Heart right ventricle (tissue), 16 donors: ENCODE measurements at regions not wholly inside any gene's neighbourhood (a gene's known extent, or its start where the extent isn't known, plus 50 kb on each side); places are given as distances from the start of the nearest gene placed in this dataset.

Experiments used
- ATAC-seq, 8 donors: fragments of 200-7000 bp; cut with Tn5 transposase; one replicate each; pipeline ENCODE4 v1.9.1; 2020; ENCODE audit warnings: mild to moderate bottlenecking in 8 of 8, moderate library complexity in 8 of 8, moderate number of reproducible peaks in 1 of 8
- DNase-seq, 2 donors: peaks; one replicate each; pipeline ENCODE4 v3.0.0-alpha.2; 2020
- H3K27ac ChIP-seq, 10 donors: fragments of 200-600 bp; sonication (generic) in 2 of 10; one replicate each; pipeline versions ENCODE4 v1.5.0 to v1.8.0; 2020 to 2022; ENCODE audit warnings: mild to moderate bottlenecking in 3 of 10
- H3K27me3 ChIP-seq, 7 donors: fragments of 200-600 bp; one replicate each; pipeline ENCODE4 v1.8.0; 2021 to 2022; ENCODE audit warnings: mild to moderate bottlenecking in 2 of 7
- H3K36me3 ChIP-seq, 9 donors: fragments of 200-600 bp; sonication (generic) in 1 of 9; one replicate each; pipeline versions ENCODE4 v1.5.0 to v1.8.0; 2020 to 2022; ENCODE audit warnings: mild to moderate bottlenecking in 2 of 9
- H3K4me1 ChIP-seq, 9 donors: fragments of 200-600 bp; sonication (generic) in 1 of 9; one replicate each; pipeline versions ENCODE4 v1.5.0 to v1.8.0; 2020 to 2022; ENCODE audit warnings: mild to moderate bottlenecking in 4 of 9
- H3K4me3 ChIP-seq, 10 donors: fragments of 200-600 bp; sonication (generic) in 2 of 10; one replicate each; pipeline versions ENCODE4 v1.5.0 to v1.8.0; 2020 to 2022; ENCODE audit warnings: mild to moderate bottlenecking in 7 of 10, moderate library complexity in 2 of 10
- H3K9me3 ChIP-seq, 11 donors: fragments of 200-600 bp in 10 of 11; sonication (generic) in 2 of 11; one replicate each; pipeline versions ENCODE4 v1.5.0 to v1.8.0; 2013 to 2022; ENCODE audit warnings: mild to moderate bottlenecking in 2 of 11, control low read depth in 1 of 11, moderate library complexity in 1 of 11
- WGBS, 2 donors: extraction: QIAGEN DNeasy Blood & Tissue Kit; methylation state at CpG; one replicate each; pipeline ENCODE4 v1.1.7; 2013; ENCODE audit warnings: inconsistent platforms in 1 of 2; 5-methylcytosine and 5-hydroxymethylcytosine counted together
- intact Hi-C, 10 donors: fragments of 100-400 bp; cut with DNase I; formaldehyde crosslinking; loops; one replicate each; pipeline versions ENCODE4 v1.11.1 to v1.14.2; 2022
- TF ChIP-seq, protein P1 (sequence below), 9 donors: fragments of 200-600 bp; sonication (generic) in 2 of 9; IDR thresholded peaks; one replicate each; pipeline versions ENCODE4 v1.5.0 to v1.8.0; 2021 to 2022; ENCODE audit warnings: antibody characterized with exemption in 9 of 9, mild to moderate bottlenecking in 5 of 9, moderate library complexity in 1 of 9
- donor health status: Arrhythmogenic right ventricular cardiomyopathy.
- donor health status: ischemic (EF 13 %, LVEDD 7.1; RV severe dilation, severe dysfunction).
- donor health status: healthy with polysubstance abuse.
- donor health status: DM: no; HTN: yes; CAD: no.
- donor health status: DM: no; HTN: no; CAD: no.
- donor health status: ischemic (EF 25% LVEDD 6.9; RV normal size, moderate dysfunction).
- donor health status: ischemic (EF 25% LVEDD 5.7; RV mildly dilated, moderate dysfunction).
- donor health status: healthy.
- donor health status: DM: yes; HTN: yes; CAD: no.
- donor health status: Ischemic cardiomyopathy.
- donor health status: ischemic (EF 35%, LVEDD 5.7; RV mildly dilated, moderate dysfunction).
- donor health status: nonischemic (EF 11% LVEDD 7.7; RV severe dilation, severe dysfunction).
- donor health status: DM: yes; HTN: yes; CAD: no.
- donor health status: PGD.
- donor health status: ischemic (EF 29% LVEDD 5.4; RV normal size, mild dysfunction).
- donor health status: nonischemic (EF 23%, LVEDD 6.1; RV moderate dilation, normal function).

DNA sequence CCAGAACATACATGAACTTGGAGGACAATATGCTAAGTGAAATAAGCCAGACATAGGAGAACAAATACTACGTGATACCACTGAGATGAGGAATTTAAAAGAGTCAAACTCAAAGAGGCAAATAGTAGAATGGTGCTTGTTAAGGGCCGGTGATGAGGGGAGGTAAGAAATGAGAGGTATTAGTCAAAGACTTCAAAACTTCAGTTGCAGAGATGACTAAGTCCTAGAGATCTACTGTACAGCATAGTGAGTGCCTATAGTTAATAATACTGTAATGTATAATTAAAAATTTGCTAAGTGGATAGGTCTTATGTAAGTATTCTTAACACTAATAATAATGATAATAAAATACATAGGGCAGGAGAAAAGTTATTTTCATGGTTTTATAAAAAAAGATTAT lies 126.9 kb upstream of the VEGFC start:
- no peak overlapping the region for H3K4me3 ChIP-seq
- DNase-seq = no peak
- H3K4me1 ChIP-seq = no peaks in the 10 kb centered on the region
- peaks cover 0 to 34% (median 2%) of the 10 kb centered on the region in 11 donors for H3K9me3 ChIP-seq
- intact Hi-C loops = no loop called here
- 63 to 74% methylated on average over 2 of the region's 2 CpGs for WGBS, 2 donors
- TF ChIP-seq, protein P1, sequence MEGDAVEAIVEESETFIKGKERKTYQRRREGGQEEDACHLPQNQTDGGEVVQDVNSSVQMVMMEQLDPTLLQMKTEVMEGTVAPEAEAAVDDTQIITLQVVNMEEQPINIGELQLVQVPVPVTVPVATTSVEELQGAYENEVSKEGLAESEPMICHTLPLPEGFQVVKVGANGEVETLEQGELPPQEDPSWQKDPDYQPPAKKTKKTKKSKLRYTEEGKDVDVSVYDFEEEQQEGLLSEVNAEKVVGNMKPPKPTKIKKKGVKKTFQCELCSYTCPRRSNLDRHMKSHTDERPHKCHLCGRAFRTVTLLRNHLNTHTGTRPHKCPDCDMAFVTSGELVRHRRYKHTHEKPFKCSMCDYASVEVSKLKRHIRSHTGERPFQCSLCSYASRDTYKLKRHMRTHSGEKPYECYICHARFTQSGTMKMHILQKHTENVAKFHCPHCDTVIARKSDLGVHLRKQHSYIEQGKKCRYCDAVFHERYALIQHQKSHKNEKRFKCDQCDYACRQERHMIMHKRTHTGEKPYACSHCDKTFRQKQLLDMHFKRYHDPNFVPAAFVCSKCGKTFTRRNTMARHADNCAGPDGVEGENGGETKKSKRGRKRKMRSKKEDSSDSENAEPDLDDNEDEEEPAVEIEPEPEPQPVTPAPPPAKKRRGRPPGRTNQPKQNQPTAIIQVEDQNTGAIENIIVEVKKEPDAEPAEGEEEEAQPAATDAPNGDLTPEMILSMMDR (IDR thresholded peaks at IDR 0.05) = no peak
- H3K27ac ChIP-seq = no peak overlapping the region
- no peaks in the 10 kb centered on the region for H3K27me3 ChIP-seq
- ATAC-seq = no peak
- H3K36me3 ChIP-seq = no peaks in the 10 kb centered on the region

DNA sequence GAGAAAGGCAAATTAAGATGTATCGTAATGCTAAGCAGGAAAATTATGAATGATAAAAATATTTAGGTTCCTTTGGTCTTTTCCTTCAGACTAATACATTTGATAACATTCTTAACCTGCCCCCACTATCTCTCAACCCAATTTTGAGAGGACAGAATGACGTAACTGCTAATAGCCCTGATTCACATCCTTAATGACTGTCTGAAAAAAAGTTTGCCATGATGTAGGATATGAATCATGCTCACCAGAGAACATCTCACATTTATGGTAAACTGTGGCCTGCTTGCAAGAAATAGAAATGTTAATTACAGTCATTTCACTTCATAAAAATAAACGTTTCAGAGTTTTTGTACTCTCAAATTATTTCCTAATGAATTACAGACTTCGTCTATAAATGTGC lies 128.0 kb upstream of the VEGFC start:
- WGBS, 2 donors = 54 to 68% methylated on average over 4 of the region's 4 CpGs
- ATAC-seq = no peak
- intact Hi-C loops = no loop called here

DNA sequence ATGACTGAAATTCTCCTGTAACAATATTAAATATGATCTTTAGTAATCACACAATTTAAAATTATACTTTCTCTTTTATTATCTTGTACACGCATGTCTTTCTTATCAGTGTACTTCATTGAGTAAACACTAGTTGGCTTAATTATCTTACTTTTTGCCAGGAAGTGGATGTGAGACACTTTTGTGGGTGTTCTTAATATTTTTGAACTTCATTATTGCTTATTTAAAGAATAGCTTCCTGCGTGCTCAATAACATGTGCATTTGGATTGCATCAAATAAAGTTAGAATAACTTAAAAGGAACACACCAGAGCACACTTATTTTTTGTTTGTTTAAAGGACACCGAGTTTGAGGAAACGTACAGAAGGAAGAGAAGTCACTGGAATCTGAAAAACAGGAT lies 128.5 kb upstream of the VEGFC start:
- Histone ChIP-seq H3K27me3 (no peaks in the 10 kb centered on the region), H3K4me1 (no peaks in the 10 kb centered on the region), H3K27ac (no peak overlapping the region), H3K9me3 (peaks cover 0 to 19% (median 2%) of the 10 kb centered on the region in 11 donors), H3K4me3 (no peak overlapping the region), H3K36me3 (no peaks in the 10 kb centered on the region)
- TF ChIP-seq, protein P1 (IDR thresholded peaks at IDR 0.05) = no peak
- ATAC-seq (no peak), DNase-seq (no peak)
- 59 to 72% methylated on average over 4 of the region's 4 CpGs for WGBS, 2 donors
- intact Hi-C loops = no loop called here

More for the DNA sequence above, 128.0 kb upstream of the VEGFC start:
- H3K27ac ChIP-seq = no peak overlapping the region
- peaks cover 0 to 23% (median 2%) of the 10 kb centered on the region in 11 donors for H3K9me3 ChIP-seq
- DNase-seq = no peak
- TF ChIP-seq, protein P1 (IDR thresholded peaks at IDR 0.05) = no peak
- no peaks in the 10 kb centered on the region for H3K27me3 ChIP-seq
- no peaks in the 10 kb centered on the region for H3K36me3 ChIP-seq
- no peak overlapping the region for H3K4me3 ChIP-seq
- no peaks in the 10 kb centered on the region for H3K4me1 ChIP-seq

DNA sequence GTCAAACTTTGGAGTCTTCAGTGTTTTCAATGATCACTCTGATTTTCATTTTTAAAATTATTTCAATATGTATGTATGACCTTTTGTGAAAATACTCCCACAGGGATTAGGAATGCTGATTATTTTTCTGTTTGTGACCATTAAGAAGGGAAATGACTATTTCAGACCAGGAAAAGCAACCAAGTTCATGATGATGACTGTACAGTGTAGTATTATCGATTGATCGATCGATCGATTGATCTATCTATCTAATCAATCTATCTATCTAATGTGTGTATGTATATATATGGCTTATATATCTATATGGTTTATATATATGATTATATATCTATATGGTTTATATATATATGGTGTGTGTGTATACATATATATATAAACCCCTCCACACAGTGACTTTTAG lies 131.5 kb upstream of the VEGFC start:
- intact Hi-C loops = no loop called here
- H3K27ac ChIP-seq = no peak overlapping the region

More for the DNA sequence above, 131.5 kb upstream of the VEGFC start:
- H3K4me1 ChIP-seq = no peaks in the 10 kb centered on the region
- TF ChIP-seq, protein P1 (IDR thresholded peaks at IDR 0.05) = no peak
- no peaks in the 10 kb centered on the region for H3K36me3 ChIP-seq
- ATAC-seq (no peak), DNase-seq (no peak)
- no peaks in the 10 kb centered on the region for H3K27me3 ChIP-seq
- no peaks in the 10 kb centered on the region for H3K9me3 ChIP-seq
- 95 to 96% methylated on average over 4 of the region's 4 CpGs for WGBS, 2 donors
- H3K4me3 ChIP-seq = no peak overlapping the region
